Tibial nerve (tissue), 4 donors: ENCODE measurements at regions not wholly inside any gene's neighbourhood (a gene's known extent, or its start where the extent isn't known, plus 50 kb on each side); places are given as distances from the start of the nearest gene placed in this dataset.

ENCODE experiments used
- DNase-seq, 2 donors: peaks; one replicate each; pipeline ENCODE4 v3.0.0-alpha.2; 2019; ENCODE audit warnings: low spot score in 2 of 2
- H3K27ac ChIP-seq, 4 donors: fragments of 200-600 bp; sonication (generic) in 3 of 4; one replicate each; pipeline ENCODE4 v1.5.1; 2017 to 2019; ENCODE audit warnings: mild to moderate bottlenecking in 1 of 4
- H3K27me3 ChIP-seq, 2 donors: fragments of 200-600 bp; sonication (generic) in 1 of 2; one replicate each; pipeline versions ENCODE4 v1.5.1 to v1.6.0; 2017 to 2019
- H3K36me3 ChIP-seq, 3 donors: fragments of 200-600 bp; sonication (generic); one replicate each; pipeline ENCODE4 v1.5.1; 2018 to 2019
- H3K4me1 ChIP-seq, 4 donors: fragments of 200-600 bp; sonication (generic) in 3 of 4; one replicate each; pipeline ENCODE4 v1.5.1; 2017 to 2019
- H3K4me3 ChIP-seq, 4 donors: fragments of 200-600 bp; sonication (generic) in 3 of 4; one replicate each; pipeline ENCODE4 v1.5.1; 2017 to 2019; ENCODE audit warnings: mild to moderate bottlenecking in 1 of 4, moderate library complexity in 1 of 4
- H3K9me3 ChIP-seq, 4 donors: fragments of 200-600 bp; sonication (generic) in 3 of 4; one replicate each; pipeline ENCODE4 v1.5.1; 2017 to 2019
- CTCF ChIP-seq, 5 experiments: fragments of 200-600 bp in 3 of 5; fragments of 450-650 bp in 2 of 5; sonication (generic) in 3 of 5; IDR thresholded peaks; one replicate each; pipeline ENCODE4 v1.5.1; 2016 to 2019; ENCODE audit warnings: antibody characterized with exemption in 5 of 5, mild to moderate bottlenecking in 3 of 5, moderate library complexity in 2 of 5
- EP300 ChIP-seq, 2 donors: sonication (generic); formaldehyde crosslinking; IDR thresholded peaks; one replicate each; pipeline ENCODE4 v1.6.1; 2017; ENCODE audit warnings: antibody characterized with exemption in 2 of 2, mild to moderate bottlenecking in 1 of 2
- POLR2A ChIP-seq, 2 donors: fragments of 450-650 bp; IDR thresholded peaks; one replicate each; pipeline ENCODE4 v1.6.1; 2017; ENCODE audit warnings: antibody characterized with exemption in 2 of 2, mild to moderate bottlenecking in 2 of 2, moderate library complexity in 2 of 2
- WGBS, 2 donors: methylation state at CpG; one replicate each; pipeline ENCODE4 v1.1.5; 2018; 5-methylcytosine and 5-hydroxymethylcytosine counted together

DNA sequence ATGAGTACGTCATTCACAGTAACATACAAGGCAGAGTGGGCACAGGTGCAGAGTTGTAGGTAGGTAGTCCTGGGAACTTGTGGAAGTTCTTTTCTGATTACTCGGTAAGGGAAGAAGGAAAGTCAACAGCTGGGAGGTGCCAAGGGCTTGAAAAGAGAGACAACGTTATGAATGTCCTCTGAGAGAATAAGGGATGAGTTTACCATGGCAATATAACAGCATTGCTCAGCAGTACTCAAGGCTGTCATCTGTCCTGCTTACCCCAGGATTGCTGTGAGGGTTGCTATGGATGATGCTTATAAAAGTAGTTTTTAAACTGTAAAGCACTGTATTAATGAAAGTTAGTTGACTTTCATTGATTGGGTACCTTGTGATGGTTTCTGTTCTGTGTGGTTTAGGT is 369.1 kb upstream of the SGCD start:
- Histone ChIP-seq H3K9me3 (no peaks in the 10 kb centered on the region), H3K36me3 (no peaks in the 10 kb centered on the region), H3K27me3 (no peaks in the 10 kb centered on the region), H3K4me3 (no peak overlapping the region), H3K4me1 (no peaks in the 10 kb centered on the region), H3K27ac (no peak overlapping the region)
- DNase-seq, result no peak
- WGBS, 2 donors, result 79 to 83% methylated on average over 3 of the region's 3 CpGs
- TF ChIP-seq CTCF (IDR thresholded peaks at IDR 0.05) (no peak), POLR2A (IDR thresholded peaks at IDR 0.05) (no peak), EP300 (IDR thresholded peaks at IDR 0.05) (no peak)

- Histone ChIP-seq H3K36me3 (no peaks in the 10 kb centered on the region), H3K27me3 (no peaks in the 10 kb centered on the region), H3K9me3 (no peaks in the 10 kb centered on the region), H3K4me3 (no peak overlapping the region), H3K4me1 (no peaks in the 10 kb centered on the region), H3K27ac (no peak overlapping the region)
- no peak for DNase-seq
- no peak for TF ChIP-seq EP300 (IDR thresholded peaks at IDR 0.05)
- no peak for TF ChIP-seq POLR2A (IDR thresholded peaks at IDR 0.05)
- TF ChIP-seq CTCF (IDR thresholded peaks at IDR 0.05), result no peak
- 86 to 89% methylated on average over 2 of the region's 2 CpGs for WGBS, 2 donors
Observed at GRCh38 chr5:155959082-155959481, 367.9 kb upstream of the SGCD start.

GRCh38 chr5:155960177-155960576 is 366.8 kb upstream of the SGCD start:
- 94% methylated on average over 3 of the region's 3 CpGs for WGBS, 2 donors
- no peak for DNase-seq
- no peaks in the 10 kb centered on the region for H3K4me1 ChIP-seq
- TF ChIP-seq EP300 (IDR thresholded peaks at IDR 0.05), result no peak
- no peak for TF ChIP-seq CTCF (IDR thresholded peaks at IDR 0.05)
- no peak for TF ChIP-seq POLR2A (IDR thresholded peaks at IDR 0.05)
- no peak overlapping the region for H3K4me3 ChIP-seq
- H3K27me3 ChIP-seq, result no peaks in the 10 kb centered on the region
- H3K9me3 ChIP-seq, result peaks cover 0 to under 1% (median 0%) of the 10 kb centered on the region in 4 donors
- no peak overlapping the region for H3K27ac ChIP-seq
- H3K36me3 ChIP-seq, result no peaks in the 10 kb centered on the region

GRCh38 chr5:155969537-155969936 is 357.4 kb upstream of the SGCD start:
- no peak for TF ChIP-seq EP300 (IDR thresholded peaks at IDR 0.05)
- no peak for TF ChIP-seq POLR2A (IDR thresholded peaks at IDR 0.05)
- TF ChIP-seq CTCF (IDR thresholded peaks at IDR 0.05), result no peak
- H3K9me3 ChIP-seq, result peaks cover 0 to 12% (median 0%) of the 10 kb centered on the region in 4 donors
- no peaks in the 10 kb centered on the region for H3K36me3 ChIP-seq
- WGBS, 2 donors, result 80 to 82% methylated on average over 5 of the region's 5 CpGs
- no peak overlapping the region for H3K27ac ChIP-seq
- DNase-seq, result no peak
- H3K4me3 ChIP-seq, result no peak overlapping the region
- no peaks in the 10 kb centered on the region for H3K27me3 ChIP-seq
- no peaks in the 10 kb centered on the region for H3K4me1 ChIP-seq

DNA sequence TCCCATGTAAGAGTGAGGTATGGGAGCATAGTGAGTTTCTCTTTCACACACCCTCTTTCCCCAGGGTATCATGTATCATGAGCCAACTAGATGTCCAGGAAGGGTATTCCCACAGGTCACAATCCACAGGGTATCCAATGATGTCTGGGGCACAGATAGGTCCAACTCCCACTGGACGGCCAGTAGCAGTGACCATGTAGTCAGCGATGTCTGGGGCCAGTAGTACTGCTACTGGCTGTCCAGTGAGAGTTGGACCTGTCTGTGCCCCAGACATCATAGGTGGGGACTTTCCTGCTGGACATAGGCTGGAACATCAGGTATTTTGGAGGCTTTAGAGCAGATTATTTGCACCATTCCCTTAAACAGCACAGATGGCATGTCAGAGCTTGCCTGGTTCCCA is 352.6 kb upstream of the SGCD start:
- no peaks in the 10 kb centered on the region for H3K27me3 ChIP-seq
- H3K27ac ChIP-seq, result no peak overlapping the region
- no peaks in the 10 kb centered on the region for H3K4me1 ChIP-seq
- TF ChIP-seq POLR2A (IDR thresholded peaks at IDR 0.05) (no peak), EP300 (IDR thresholded peaks at IDR 0.05) (no peak), CTCF (IDR thresholded peaks at IDR 0.05) (no peak)
- WGBS, 2 donors, result 92 to 100% methylated on average over 2 of the region's 2 CpGs
- no peaks in the 10 kb centered on the region for H3K9me3 ChIP-seq
- H3K36me3 ChIP-seq, result no peaks in the 10 kb centered on the region
- H3K4me3 ChIP-seq, result no peak overlapping the region
- DNase-seq, result no peak
